K562 (cell line): ENCODE measurements at regions not wholly inside any gene's neighbourhood (a gene's known extent, or its start where the extent isn't known, plus 50 kb on each side); places are given as distances from the start of the nearest gene placed in this dataset.

Experiments
- ATAC-seq: fragments of 200-7000 bp; cut with Tn5 transposase; 3 replicates; pipeline ENCODE4 v1.9.1; 2020; ENCODE audit warnings: moderate library complexity
- BruUV-seq: library from RNA; stranded (reverse); fragments of 400-500 nt; replicated peaks from 2 replicates; lab custom pipeline; 2021; lab: Mats Ljungman, UMichigan
- CTCF ChIA-PET: fragments of 300-600 bp; formaldehyde crosslinking; extraction: SDS; loops from one replicate; lab custom pipeline; 2021; ENCODE audit warnings: low intra/inter-chr PET ratio; lab: Yijun Ruan, JAX
- POLR2A ChIA-PET: fragments of 300-600, 350-650 bp; sonication (Branson Sonifier 250); formaldehyde crosslinking; extraction: SDS; loops from one replicate; lab custom pipeline; 2021; ENCODE audit warnings: antibody characterized with exemption, inconsistent platforms; lab: Yijun Ruan, JAX
- DNase-seq, 4 experiments: peaks; one replicate each; pipeline versions ENCODE4 v3.0.0 to v3.0.0-alpha.2; 2011 to 2018; ENCODE audit warnings: low spot score in 3 of 4, mixed read lengths in 3 of 4; ENCODE audit errors: extremely low read depth in 1 of 4
- FAIRE-seq: peaks from 2 replicates; lab custom pipeline; 2011; peaks lifted over from hg19 to GRCh38; lab: Jason Lieb, UNC
- H2AFZ ChIP-seq: 2 replicates; pipeline ENCODE4 v1.6.0; 2011; ENCODE audit warnings: low read depth, low read length, control low read depth, inconsistent platforms
- H3K27ac ChIP-seq: fragments of 200-600 bp; 3 replicates; pipeline ENCODE4 v1.8.0; 2011; ENCODE audit warnings: low read depth, mild to moderate bottlenecking, control low read depth, inconsistent platforms, low read length, moderate library complexity, mixed read lengths; ENCODE audit errors: extremely low read depth
- H3K27me3 ChIP-seq, 2 experiments: fragments of 300-600 bp in 1 of 2; 2 replicates in 1 of 2; 3 replicates in 1 of 2; pipeline versions ENCODE4 v1.6.0 to v1.8.0; 2011; ENCODE audit warnings: inconsistent platforms in 2 of 2, low read length in 2 of 2, mild to moderate bottlenecking in 1 of 2, mixed read lengths in 1 of 2, moderate library complexity in 1 of 2; ENCODE audit not compliant: control insufficient read depth in 2 of 2, insufficient read depth in 2 of 2
- H3K36me3 ChIP-seq: fragments of 300-600 bp; 3 replicates; pipeline ENCODE4 v1.8.0; 2011; ENCODE audit warnings: mild to moderate bottlenecking, low read length, inconsistent platforms; ENCODE audit not compliant: control insufficient read depth, insufficient read depth
- H3K4me1 ChIP-seq, 2 experiments: fragments of 200-600 bp in 1 of 2; replicated peaks in 1 of 2; 2 replicates in 1 of 2; 3 replicates in 1 of 2; pipeline versions ENCODE4 v1.5.1 to v1.8.0; 2011; ENCODE audit warnings: inconsistent platforms in 2 of 2, low read length in 2 of 2, mild to moderate bottlenecking in 1 of 2, mixed read lengths in 1 of 2, moderate library complexity in 1 of 2; ENCODE audit not compliant: control insufficient read depth in 2 of 2, insufficient read depth in 2 of 2
- H3K4me2 ChIP-seq: 2 replicates; pipeline ENCODE4 v1.6.1; 2011; ENCODE audit warnings: low read length, control low read depth, inconsistent platforms, mixed read lengths; ENCODE audit not compliant: insufficient read depth
- H3K4me3 ChIP-seq: fragments of 200-600 bp; sonication (generic), shearing (Covaris generic); 2 replicates; pipeline ENCODE4 v1.5.1; 2016; ENCODE audit warnings: control low read depth, inconsistent platforms
- H3K79me2 ChIP-seq: fragments of 200-600 bp; 3 replicates; pipeline ENCODE4 v1.8.0; 2011; ENCODE audit warnings: low read length, inconsistent platforms; ENCODE audit not compliant: control insufficient read depth, insufficient read depth
- H3K9ac ChIP-seq, 2 experiments: 2 replicates each; pipeline versions ENCODE4 v1.6.0 to v1.6.1; 2011; ENCODE audit warnings: low read depth in 2 of 2, low read length in 2 of 2, control low read depth in 1 of 2, inconsistent platforms in 1 of 2, mild to moderate bottlenecking in 1 of 2, mixed read lengths in 1 of 2; ENCODE audit not compliant: insufficient read depth in 1 of 2
- H3K9me1 ChIP-seq: one replicate; pipeline ENCODE4 v1.6.0; 2011; ENCODE audit warnings: inconsistent platforms, mild to moderate bottlenecking, low read length, moderate library complexity; ENCODE audit not compliant: control insufficient read depth, insufficient read depth
- H3K9me3 ChIP-seq: replicated peaks from 2 replicates; pipeline ENCODE4 v1.5.1; 2011; ENCODE audit warnings: low read depth, low read length, inconsistent platforms; ENCODE audit not compliant: control insufficient read depth, insufficient read depth
- H4K20me1 ChIP-seq: replicated peaks from 2 replicates; pipeline ENCODE4 v1.6.1; 2011; ENCODE audit warnings: low read length, inconsistent platforms, mixed read lengths; ENCODE audit not compliant: control insufficient read depth, insufficient read depth
- BACH1 ChIP-seq: fragments of 200-800 bp; sonication (Bioruptor generic); IDR thresholded peaks from 2 replicates; pipeline ENCODE4 v1.6.1; 2016; ENCODE audit warnings: missing genetic modification characterization, missing compliant biosample characterization
- PYGO2 ChIP-seq: fragments of 450-650 bp; IDR thresholded peaks from 2 replicates; pipeline ENCODE4 v1.6.1; 2016; ENCODE audit warnings: mild to moderate bottlenecking, missing genetic modification characterization, moderate library complexity, missing compliant biosample characterization
- TRIM28 ChIP-seq: fragments of 450-650 bp; IDR thresholded peaks from 2 replicates; pipeline ENCODE4 v1.6.1; 2017
- ZNF609 ChIP-seq: sonication (generic); formaldehyde crosslinking; IDR thresholded peaks from 2 replicates; pipeline ENCODE4 v1.8.1; 2023; ENCODE audit warnings: missing genetic modification reagents, mild to moderate bottlenecking, borderline replicate concordance
- ZNF766 ChIP-seq: fragments of 200-800 bp; sonication (Bioruptor generic); conservative IDR thresholded peaks from 2 replicates; pipeline ENCODE4 v1.6.1; 2016; ENCODE audit warnings: missing genetic modification characterization, missing compliant biosample characterization
- WGBS: fragments of 100-300 bp; shearing (Covaris generic); methylation state at CpG from one replicate; pipeline ENCODE4 v1.1.6; 2016; ENCODE audit warnings: low coverage, mixed read lengths; ENCODE audit not compliant: insufficient coverage; ENCODE audit errors: missing lambda C conversion rate; 5-methylcytosine and 5-hydroxymethylcytosine counted together
- in situ Hi-C: fragments of 300-500 bp; cut with MboI; formaldehyde crosslinking; loops from 4 replicates; pipeline ENCODE4 v1.15.0; 2018; ENCODE audit warnings: inconsistent platforms, mixed read lengths
- intact Hi-C: fragments of 100-400 bp; cut with micrococcal nuclease; formaldehyde crosslinking; loops from 2 replicates; pipeline ENCODE4 v1.14.2; 2022

- TF ChIP-seq ZNF609 (CRISPR knock-in tag) (no peak), ZNF766 (no peak)
These were observed 1191.2 kb downstream of the CNTNAP5 start (continued) for GRCh38 chr2:125216321-125216720.

- TF ChIP-seq BACH1 (tag) (no peak), PYGO2 (tag) (no peak), TRIM28 (no peak)
- intact Hi-C loops (no loop called here), in situ Hi-C loops (no loop called here)
- ChIA-PET CTCF (no interaction called here), POLR2A (no interaction called here)
- no peaks in the 10 kb centered on the region for H3K9me3 ChIP-seq
- H3K27me3 ChIP-seq: no peaks in the 10 kb centered on the region
- BruUV-seq: no TSS peak
- FAIRE-seq (no peak), ATAC-seq (no peak), DNase-seq (no peak)
- no peak overlapping the region for H3K9ac ChIP-seq
- H4K20me1 ChIP-seq: no peaks in the 10 kb centered on the region
- no peaks in the 10 kb centered on the region for H3K4me1 ChIP-seq
- H3K27ac ChIP-seq: no peak overlapping the region
- H3K4me2 ChIP-seq: no peak overlapping the region
- H3K4me3 ChIP-seq: no peak overlapping the region
- 2% methylated on average over 6 of the region's 6 CpGs for WGBS
- H3K9me1 ChIP-seq: no peaks in the 10 kb centered on the region
- H3K79me2 ChIP-seq: no peaks in the 10 kb centered on the region
- no peak overlapping the region for H2AFZ ChIP-seq
- H3K36me3 ChIP-seq: no peaks in the 10 kb centered on the region
These were observed 1199.1 kb downstream of the CNTNAP5 start for GRCh38 chr2:125224188-125224587.
